H1 (cell line): ENCODE measurements at regions not wholly inside any gene's neighbourhood (a gene's known extent, or its start where the extent isn't known, plus 50 kb on each side); places are given as distances from the start of the nearest gene placed in this dataset.

ENCODE experiments used
- TF ChIP-seq, protein P1 (sequence below): fragments of 300-600 bp; sonication (generic); IDR thresholded peaks from 2 replicates; pipeline ENCODE4 v1.7.1; 2012; ENCODE audit warnings: low read length, moderate library complexity, mild to moderate bottlenecking, inconsistent platforms; ENCODE audit not compliant: insufficient replicate concordance

- TF ChIP-seq, protein P1, sequence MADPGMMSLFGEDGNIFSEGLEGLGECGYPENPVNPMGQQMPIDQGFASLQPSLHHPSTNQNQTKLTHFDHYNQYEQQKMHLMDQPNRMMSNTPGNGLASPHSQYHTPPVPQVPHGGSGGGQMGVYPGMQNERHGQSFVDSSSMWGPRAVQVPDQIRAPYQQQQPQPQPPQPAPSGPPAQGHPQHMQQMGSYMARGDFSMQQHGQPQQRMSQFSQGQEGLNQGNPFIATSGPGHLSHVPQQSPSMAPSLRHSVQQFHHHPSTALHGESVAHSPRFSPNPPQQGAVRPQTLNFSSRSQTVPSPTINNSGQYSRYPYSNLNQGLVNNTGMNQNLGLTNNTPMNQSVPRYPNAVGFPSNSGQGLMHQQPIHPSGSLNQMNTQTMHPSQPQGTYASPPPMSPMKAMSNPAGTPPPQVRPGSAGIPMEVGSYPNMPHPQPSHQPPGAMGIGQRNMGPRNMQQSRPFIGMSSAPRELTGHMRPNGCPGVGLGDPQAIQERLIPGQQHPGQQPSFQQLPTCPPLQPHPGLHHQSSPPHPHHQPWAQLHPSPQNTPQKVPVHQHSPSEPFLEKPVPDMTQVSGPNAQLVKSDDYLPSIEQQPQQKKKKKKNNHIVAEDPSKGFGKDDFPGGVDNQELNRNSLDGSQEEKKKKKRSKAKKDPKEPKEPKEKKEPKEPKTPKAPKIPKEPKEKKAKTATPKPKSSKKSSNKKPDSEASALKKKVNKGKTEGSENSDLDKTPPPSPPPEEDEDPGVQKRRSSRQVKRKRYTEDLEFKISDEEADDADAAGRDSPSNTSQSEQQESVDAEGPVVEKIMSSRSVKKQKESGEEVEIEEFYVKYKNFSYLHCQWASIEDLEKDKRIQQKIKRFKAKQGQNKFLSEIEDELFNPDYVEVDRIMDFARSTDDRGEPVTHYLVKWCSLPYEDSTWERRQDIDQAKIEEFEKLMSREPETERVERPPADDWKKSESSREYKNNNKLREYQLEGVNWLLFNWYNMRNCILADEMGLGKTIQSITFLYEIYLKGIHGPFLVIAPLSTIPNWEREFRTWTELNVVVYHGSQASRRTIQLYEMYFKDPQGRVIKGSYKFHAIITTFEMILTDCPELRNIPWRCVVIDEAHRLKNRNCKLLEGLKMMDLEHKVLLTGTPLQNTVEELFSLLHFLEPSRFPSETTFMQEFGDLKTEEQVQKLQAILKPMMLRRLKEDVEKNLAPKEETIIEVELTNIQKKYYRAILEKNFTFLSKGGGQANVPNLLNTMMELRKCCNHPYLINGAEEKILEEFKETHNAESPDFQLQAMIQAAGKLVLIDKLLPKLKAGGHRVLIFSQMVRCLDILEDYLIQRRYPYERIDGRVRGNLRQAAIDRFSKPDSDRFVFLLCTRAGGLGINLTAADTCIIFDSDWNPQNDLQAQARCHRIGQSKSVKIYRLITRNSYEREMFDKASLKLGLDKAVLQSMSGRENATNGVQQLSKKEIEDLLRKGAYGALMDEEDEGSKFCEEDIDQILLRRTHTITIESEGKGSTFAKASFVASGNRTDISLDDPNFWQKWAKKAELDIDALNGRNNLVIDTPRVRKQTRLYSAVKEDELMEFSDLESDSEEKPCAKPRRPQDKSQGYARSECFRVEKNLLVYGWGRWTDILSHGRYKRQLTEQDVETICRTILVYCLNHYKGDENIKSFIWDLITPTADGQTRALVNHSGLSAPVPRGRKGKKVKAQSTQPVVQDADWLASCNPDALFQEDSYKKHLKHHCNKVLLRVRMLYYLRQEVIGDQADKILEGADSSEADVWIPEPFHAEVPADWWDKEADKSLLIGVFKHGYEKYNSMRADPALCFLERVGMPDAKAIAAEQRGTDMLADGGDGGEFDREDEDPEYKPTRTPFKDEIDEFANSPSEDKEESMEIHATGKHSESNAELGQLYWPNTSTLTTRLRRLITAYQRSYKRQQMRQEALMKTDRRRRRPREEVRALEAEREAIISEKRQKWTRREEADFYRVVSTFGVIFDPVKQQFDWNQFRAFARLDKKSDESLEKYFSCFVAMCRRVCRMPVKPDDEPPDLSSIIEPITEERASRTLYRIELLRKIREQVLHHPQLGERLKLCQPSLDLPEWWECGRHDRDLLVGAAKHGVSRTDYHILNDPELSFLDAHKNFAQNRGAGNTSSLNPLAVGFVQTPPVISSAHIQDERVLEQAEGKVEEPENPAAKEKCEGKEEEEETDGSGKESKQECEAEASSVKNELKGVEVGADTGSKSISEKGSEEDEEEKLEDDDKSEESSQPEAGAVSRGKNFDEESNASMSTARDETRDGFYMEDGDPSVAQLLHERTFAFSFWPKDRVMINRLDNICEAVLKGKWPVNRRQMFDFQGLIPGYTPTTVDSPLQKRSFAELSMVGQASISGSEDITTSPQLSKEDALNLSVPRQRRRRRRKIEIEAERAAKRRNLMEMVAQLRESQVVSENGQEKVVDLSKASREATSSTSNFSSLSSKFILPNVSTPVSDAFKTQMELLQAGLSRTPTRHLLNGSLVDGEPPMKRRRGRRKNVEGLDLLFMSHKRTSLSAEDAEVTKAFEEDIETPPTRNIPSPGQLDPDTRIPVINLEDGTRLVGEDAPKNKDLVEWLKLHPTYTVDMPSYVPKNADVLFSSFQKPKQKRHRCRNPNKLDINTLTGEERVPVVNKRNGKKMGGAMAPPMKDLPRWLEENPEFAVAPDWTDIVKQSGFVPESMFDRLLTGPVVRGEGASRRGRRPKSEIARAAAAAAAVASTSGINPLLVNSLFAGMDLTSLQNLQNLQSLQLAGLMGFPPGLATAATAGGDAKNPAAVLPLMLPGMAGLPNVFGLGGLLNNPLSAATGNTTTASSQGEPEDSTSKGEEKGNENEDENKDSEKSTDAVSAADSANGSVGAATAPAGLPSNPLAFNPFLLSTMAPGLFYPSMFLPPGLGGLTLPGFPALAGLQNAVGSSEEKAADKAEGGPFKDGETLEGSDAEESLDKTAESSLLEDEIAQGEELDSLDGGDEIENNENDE: no peak
These were observed 179.4 kb upstream of the IRX6 start (continued) for GRCh38 chr16:55144651-55145050.
